ENCODE measurements at regions not wholly inside any gene's neighbourhood (a gene's known extent, or its start where the extent isn't known, plus 50 kb on each side); places are given as distances from the start of the nearest gene placed in this dataset.

DNA sequence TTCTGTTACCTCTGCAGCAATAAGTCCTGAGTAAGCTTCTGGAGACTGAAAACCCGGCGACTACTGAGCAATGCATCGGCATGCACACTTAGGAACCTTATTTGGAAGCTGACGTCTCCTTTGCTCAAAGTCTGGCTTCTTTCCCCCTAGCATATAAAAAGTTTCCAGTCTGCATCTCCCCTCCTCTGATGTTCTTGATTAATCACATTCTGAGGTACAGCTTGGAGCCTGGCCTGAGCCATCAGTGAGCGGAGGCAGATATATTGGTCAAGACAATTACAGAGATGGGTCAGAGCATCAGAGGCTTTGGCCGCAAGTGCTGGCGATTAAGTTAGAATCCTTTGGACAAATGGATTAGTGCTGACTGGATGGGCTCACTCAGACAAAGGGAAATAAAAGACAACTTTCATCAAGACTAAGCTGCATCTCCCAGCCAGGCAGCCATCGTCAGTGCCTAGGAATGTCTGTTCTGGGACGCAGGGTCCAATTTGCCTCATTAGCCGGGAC, 140.7 kb downstream of the MTX3 start:
- peak in 1 of 2 donors; percentile 39 for DNase-seq (ENCODE audit: low spot score in 2 of 2)
- WGBS, 2 donors, result 80 to 81% methylated on average over 10 of the region's 10 CpGs
- no peak overlapping the region for H3K4me3 ChIP-seq (ENCODE audit: low read depth, poor library complexity, severe bottlenecking)
- intact Hi-C loops (cut with DNase I; ENCODE audit: low total_unique reads), result no loop called here
- TF ChIP-seq POLR2A (IDR thresholded peaks at IDR 0.05) (no peak), CTCF (IDR thresholded peaks at IDR 0.05) (no peak)

GRCh38 chr5:79849486-79850315, 141.4 kb downstream of the MTX3 start:
- TF ChIP-seq POLR2A (IDR thresholded peaks at IDR 0.05) (no peak), CTCF (IDR thresholded peaks at IDR 0.05) (no peak)
- peak in 1 of 2 donors; percentile 52 for DNase-seq (ENCODE audit: low spot score in 2 of 2)
- intact Hi-C loops (cut with DNase I; ENCODE audit: low total_unique reads), result no loop called here
- H3K4me3 ChIP-seq (ENCODE audit: low read depth, poor library complexity, severe bottlenecking), result no peak overlapping the region
- 93 to 94% methylated on average over 16 of the region's 16 CpGs for WGBS, 2 donors
